ENCODE measurements at regions not wholly inside any gene's neighbourhood (a gene's known extent, or its start where the extent isn't known, plus 50 kb on each side); places are given as distances from the start of the nearest gene placed in this dataset.

- no peak for TF ChIP-seq CTCF (IDR thresholded peaks at IDR 0.05)
- no peak for TF ChIP-seq POLR2A (IDR thresholded peaks at IDR 0.05)
Observed at GRCh38 chrX:138877746-138878145, 166.2 kb upstream of the FGF13 start.

Measured in Peyer's patch (tissue), 4 donors.